HG03135 (cell line): ENCODE measurements at regions not wholly inside any gene's neighbourhood (a gene's known extent, or its start where the extent isn't known, plus 50 kb on each side); places are given as distances from the start of the nearest gene placed in this dataset.
"Not testable (repeated sequence)": the region's sequence is repeated elsewhere in the genome, so short reads cannot be mapped to it uniquely, and the experiment has no call there.

ENCODE experiments used
- ATAC-seq: cut with Tn5 transposase; IDR thresholded peaks from one replicate; pipeline ENCODE4 v1.9.1; 2021; ENCODE audit warnings: mild to moderate bottlenecking, moderate library complexity; ENCODE audit not compliant: unreplicated experiment

DNA sequence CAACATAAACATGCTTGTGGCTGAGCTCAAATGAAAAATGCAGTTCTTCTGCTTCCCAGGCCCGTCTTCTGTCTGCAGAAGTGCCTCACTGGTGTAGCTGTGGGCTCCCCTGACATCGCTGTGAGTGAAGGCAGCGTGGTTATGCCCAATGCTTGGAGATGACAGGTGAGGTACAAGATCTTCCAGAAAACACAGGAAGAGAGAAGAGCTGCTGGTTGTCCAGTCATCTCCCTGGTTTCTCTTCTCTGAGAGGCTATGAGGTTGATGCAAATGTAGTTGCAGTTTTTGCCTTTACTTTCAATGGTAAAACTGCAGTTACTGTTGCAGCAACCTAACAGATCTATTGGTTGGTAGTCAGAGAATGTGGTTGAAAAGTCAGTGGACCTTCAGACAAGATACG is 223.6 kb downstream of the GATA3 start:
- no peak for ATAC-seq

- ATAC-seq: no peak
Observed at GRCh38 chr10:8279598-8279997, 225.1 kb downstream of the GATA3 start.

DNA sequence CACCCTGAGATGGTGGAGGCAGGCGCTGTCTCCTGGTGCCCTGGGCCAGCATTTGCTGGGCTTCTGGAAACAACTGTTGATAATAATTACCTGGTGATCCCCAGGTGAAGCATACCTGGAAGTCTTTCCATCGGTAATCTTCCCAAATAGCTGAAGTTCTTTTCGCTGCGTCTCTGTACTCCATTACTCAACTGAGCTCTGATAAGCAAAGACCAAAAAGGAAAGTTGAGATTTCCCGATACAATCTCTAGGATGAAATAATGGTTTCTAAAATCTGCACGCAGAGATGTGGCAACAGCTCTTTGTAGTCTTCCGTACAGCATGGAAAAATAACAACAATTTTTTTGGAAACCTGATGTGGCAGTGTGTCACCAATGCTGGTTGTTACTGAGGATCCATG is 226.5 kb downstream of the GATA3 start:
- ATAC-seq: no peak

DNA sequence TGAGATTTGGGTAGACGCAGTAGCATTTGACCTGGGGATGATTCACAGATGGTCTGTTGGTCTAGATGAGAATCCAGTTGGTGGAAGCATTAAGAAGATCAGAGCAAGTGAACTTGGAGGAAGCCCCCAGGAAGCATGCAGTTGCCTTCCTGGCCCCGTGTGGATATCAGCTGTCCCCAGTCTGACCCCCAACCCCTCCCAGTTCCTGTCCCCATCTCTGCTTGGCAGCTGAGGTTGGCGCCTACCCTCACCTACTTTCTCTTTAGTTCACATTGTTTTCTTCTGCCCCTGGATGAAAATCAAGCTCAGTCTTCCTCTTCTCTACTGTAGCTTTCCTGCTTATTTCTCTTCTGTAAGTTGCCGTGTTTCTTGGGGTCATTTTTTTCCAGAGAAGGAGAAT is 227.9 kb downstream of the GATA3 start:
- ATAC-seq: no peak

DNA sequence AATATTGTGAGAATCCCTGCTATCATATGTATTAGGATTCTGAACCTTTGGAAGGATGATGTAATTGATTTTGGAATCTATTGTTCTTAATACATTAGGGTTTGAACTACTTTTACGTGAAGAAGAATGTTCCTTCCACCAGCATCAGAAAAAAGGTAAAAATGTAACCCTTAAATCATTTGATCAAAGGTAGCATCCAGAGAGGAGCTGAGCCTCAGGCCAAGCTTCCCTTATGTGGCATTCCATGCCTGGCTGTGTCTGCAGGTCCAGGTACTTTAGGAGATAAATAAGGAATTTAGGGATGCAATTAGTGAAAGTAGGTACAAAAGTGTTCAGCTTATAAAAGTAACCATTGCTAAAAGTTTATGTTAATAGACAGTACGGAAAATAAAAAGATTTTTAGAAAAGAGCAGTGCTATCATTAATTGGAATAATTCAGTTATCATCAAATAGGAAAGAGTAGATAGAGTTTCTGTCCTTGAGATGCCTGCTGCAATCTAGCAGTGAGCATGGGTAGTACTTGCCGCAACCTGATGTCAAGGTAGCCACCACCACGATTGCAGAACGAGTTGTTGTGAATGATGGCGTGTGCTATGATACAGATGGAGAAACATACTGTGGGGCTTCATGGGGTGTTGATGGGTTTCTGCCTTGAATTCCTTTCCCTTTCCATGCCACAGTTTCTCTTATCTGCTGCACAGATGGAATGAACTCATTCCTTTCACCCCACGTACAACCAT is 228.8 kb downstream of the GATA3 start:
- no peak for ATAC-seq

- no peak for ATAC-seq
Observed at GRCh38 chr10:8283986-8284385, 229.5 kb downstream of the GATA3 start.

- ATAC-seq: not testable (repeated sequence)
Observed at GRCh38 chr10:8285970-8286369, 231.5 kb downstream of the GATA3 start.

DNA sequence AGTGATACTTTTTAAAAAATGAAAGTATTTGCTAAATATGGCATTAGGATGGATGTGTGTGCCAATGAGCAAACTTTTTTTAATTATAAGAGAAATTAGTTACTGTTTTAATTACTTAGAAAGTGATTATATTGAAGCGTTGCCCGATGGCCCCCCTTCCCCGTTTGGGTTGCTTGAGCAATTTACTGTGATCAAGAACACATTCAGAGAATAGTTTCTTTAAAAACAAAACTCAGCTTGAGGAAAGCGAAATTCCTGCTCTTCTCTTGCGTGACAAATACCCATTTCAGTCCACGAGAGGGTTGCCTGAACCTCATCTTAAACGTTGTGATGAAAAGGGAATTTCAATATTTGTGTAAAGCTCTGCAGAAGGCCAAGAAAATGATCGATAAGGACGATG is 234.1 kb downstream of the GATA3 start:
- ATAC-seq: no peak

DNA sequence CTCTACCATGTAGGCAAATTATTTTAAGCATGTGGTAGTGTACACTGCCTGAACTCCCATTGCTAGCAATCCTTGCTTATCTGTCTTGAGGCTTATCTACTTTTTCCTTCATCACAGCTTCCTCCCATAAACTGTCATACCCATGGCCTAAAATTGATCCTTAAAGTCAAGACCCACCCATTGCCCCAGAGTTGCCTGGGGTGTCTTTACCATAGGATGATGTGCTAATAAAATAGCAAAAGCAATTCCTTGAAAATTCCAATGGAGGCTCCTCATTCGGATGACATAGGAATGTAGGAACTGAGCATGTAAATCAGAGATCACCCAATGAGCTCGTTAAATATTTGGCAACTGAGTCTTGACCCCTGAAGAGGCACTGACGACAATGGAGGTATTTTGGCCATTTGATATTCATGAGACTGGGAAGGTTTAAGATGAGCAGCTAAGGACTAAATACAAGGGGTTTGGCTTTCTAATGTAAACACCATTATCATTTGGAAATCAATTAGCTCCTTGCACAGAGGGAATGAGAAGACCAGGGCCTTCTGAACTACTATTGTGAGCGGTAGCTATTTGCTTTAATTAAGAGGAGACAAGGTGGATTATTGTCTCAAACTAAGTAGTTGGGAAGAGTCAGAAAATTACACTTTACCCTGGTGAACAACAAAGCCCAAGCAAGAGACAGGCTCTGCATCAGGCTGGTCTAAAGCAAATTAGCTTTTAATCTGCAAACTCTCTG is 234.9 kb downstream of the GATA3 start:
- ATAC-seq: no peak

- ATAC-seq: no peak
Observed at GRCh38 chr10:8294779-8295178, 240.3 kb downstream of the GATA3 start.

DNA sequence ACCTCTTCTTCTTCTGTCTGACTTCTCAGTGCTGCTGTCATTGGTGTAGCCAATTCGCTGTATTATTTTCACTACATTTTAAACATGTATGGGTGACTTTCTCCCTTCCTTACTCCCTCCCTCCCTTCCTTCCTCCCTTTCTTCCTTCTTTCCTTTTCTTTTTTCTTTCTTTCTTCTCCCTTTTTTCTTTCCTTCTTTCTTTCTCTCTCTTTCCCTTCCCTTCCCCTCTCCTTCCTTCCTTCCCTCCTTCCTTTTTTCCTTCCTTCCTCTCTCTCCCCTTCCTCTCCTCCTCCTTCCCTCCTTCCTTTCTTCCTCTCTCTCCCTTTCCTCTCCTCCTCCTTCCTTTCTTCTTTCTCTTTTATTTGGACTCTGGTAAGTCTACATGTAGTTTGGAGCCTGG is 240.8 kb downstream of the GATA3 start:
- no peak for ATAC-seq

DNA sequence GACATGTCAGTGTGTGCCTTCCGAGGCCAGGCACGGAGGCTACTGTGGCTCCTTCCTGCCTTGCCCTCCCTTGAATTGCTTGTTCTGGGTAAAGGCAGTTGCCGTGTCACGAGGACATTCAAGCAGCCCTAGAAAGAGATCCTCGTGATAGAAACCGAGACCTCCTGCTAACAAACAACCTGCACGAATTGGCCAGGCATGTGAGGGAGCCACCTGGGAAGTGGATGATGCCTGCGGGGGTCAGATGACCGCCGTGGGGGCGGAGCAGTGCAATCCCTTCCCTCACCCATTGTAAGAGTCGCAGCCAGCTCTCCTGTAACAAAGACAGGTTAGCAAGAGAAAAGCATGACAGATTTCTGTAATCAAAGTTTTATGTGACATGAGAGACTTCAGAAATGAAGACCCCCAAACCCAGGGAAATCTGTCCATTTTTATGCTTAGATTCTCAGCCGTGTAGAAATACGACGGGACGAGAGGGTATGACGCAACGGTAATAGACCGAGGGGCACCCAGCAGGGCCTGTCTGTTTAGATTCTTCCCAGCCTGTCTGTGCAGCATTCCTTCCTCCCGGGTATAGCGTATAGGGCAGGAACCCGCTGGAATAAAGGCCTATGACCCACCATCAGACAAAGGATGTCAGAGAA is 241.7 kb downstream of the GATA3 start:
- ATAC-seq: no peak

GRCh38 chr10:8296734-8297101 is 242.2 kb downstream of the GATA3 start:
- ATAC-seq: no peak

- ATAC-seq: no peak
Observed at GRCh38 chr10:8297107-8297506, 242.6 kb downstream of the GATA3 start.

DNA sequence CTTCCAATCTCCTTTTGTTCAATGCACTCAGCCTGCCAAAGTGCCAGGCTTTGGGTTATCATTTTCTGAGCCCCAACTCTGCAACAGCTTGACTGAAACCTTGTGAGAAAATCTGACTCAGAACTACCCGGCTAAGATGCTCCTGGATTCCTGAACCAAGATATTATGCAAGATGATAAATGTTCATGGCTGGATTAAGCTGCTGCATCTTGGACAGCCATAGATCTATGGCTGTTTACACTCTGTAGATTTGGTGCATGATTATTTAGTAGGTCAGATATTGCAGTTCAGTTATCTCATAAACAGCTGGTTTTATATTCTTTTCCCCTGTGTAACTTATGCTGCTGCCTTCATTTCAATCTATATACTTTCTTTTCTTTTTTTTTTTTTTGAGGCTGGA is 243.5 kb downstream of the GATA3 start:
- no peak for ATAC-seq

GRCh38 chr10:8298896-8299570 is 244.5 kb downstream of the GATA3 start:
- ATAC-seq: no peak

DNA sequence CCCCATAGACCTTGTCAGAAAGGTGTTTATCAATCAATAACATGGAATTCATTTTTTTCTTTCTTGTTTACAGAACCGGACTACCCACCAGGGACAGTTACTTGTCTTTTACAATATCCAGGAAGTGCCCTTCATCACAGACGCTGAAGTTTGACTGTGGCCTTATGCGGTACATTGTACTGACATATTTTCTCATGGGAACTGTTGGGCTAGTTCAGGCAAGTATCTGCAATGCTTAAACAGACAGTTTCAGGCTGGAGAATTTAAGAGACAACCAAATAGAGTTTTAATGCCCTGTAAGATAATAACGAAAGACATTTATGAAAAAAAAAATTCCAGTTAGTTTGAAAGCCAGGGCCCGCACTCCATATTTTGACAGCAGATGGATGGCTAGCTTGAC is 246.4 kb downstream of the GATA3 start:
- ATAC-seq: no peak

- no peak for ATAC-seq
Observed at GRCh38 chr10:8301333-8301732, 246.8 kb downstream of the GATA3 start.

DNA sequence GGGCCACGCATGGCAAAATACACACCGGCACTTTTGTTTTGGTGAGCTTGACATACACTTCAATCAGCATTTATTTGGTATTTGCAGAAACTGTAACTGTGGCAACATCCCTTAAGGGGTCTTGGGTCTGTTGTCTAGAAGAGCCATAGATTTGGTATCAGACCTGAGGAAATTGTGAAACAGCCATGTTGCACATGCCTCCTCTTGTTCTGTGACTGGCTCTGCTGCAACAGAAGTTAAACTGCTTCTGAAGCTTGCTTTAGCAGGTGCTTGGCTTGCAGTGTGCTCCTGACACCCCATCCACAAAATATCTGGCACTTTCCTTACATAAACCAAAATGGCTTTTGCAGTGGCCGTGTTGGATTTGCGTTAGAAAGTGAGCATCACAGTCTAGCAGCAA is 247.3 kb downstream of the GATA3 start:
- no peak for ATAC-seq

- no peak for ATAC-seq
Observed at GRCh38 chr10:8302565-8302964, 248.1 kb downstream of the GATA3 start.

DNA sequence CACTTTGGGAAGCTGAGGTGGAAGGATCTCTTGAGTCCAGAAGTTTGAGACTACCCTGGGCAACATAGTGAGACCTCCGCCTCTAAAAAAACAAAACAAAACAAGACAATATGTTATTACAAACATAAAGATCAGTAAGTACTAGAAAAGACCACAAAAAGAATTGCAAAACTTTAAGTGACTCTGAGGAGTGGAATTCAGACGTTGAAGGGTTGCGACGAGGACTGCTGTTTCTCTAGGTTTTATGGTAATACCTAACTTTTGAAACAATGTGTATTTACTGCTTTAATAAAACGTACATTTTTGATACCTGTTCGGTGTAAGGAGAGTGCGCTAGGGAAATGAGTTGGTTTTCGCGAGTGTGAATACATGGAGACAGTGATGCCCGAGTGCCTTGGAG is 250.4 kb downstream of the GATA3 start:
- ATAC-seq: no peak
